ENCODE measurements at regions not wholly inside any gene's neighbourhood (a gene's known extent, or its start where the extent isn't known, plus 50 kb on each side); places are given as distances from the start of the nearest gene placed in this dataset.
"Not testable (repeated sequence)": the region's sequence is repeated elsewhere in the genome, so short reads cannot be mapped to it uniquely, and the experiment has no call there.

DNA sequence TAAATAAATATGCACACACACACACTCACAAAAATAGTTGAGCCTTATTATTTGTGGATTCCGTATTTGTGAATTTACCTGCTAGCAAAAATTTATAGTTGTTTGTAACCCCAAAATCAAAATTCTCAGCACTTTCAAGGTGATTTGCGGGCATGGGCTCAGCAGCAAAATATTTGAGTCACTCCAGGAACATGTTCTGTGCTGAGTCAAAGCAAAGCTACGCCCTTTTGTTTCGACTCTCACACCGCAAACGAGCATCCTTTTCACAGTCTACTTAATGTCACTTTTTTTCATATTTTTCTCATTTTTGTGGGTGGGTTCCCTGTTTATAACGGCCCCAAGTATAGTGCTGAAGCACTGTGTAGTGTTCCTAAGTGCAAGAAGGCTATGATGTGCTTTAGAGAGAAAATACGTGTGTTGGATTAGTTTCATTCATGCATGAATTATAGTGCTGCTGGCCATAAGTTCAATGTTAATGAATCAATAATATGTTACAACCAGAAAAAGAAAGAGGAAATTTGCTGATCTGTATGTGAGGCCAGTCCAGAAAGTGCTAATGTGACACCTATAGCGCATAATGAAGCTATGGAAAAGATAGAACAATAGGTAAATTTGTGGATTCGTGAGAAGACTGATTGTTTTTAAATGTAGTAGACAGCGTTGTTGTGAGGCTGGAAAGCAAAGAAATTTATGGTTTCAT is 723.2 kb upstream of the AGA start:
- no peak for DNase-seq (ENCODE audit: low read depth)

DNA sequence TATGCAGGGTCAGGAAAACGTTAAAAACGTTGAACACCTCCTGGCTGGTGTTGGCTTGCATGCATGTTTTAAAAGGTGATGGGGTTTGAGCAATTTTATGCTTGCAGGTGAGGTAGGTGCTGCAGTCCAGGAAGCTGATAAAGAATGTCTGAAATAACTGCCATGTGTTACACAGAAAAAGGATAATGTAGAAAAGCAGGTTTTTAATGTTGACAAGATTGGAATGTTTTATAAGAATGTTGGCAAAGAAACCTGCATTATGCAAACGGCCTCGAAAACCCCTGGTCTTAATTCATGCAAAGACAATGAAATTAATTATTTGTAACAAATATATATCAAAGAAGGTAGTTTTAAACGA is 723.7 kb upstream of the AGA start:
- no peak for DNase-seq (ENCODE audit: low read depth)

DNA sequence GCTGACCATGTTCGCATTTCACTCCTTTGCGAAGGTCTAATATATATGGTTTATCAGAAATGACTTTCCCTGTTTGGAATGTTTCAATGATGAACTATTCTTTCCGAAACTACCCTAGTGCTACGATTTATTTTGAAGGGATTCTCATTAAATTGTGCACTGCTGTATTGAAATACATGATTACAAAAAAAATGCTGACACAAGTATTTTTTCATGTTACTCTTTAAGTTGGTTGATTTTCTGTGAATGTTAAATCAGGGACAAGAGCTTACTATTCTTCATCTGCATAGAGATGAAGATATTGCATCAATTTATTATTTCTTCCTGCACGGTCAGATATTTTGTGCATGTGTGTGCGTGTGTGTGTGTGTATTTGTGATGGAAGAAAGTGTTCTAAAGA is 731.5 kb upstream of the AGA start:
- DNase-seq (ENCODE audit: low read depth), result no peak

DNA sequence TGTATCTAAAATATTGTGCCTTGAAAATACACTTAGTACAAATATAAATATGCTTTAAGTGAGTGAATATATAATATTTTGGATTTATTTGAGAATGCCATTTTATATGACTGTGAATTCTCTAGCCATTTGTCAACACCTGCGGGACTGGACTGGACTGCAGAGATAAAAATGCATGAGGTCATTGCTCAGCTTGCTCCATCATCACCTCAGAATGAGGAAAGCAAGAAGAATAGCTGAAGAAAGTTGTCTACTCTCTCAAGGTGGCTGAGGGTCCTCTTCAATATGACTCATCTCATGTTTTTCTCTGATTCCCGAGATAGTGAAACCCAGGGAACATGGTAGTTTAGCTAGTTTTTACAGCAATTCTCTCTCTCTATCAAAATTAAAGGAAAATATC is 732.5 kb upstream of the AGA start:
- DNase-seq (ENCODE audit: low read depth), result no peak

DNA sequence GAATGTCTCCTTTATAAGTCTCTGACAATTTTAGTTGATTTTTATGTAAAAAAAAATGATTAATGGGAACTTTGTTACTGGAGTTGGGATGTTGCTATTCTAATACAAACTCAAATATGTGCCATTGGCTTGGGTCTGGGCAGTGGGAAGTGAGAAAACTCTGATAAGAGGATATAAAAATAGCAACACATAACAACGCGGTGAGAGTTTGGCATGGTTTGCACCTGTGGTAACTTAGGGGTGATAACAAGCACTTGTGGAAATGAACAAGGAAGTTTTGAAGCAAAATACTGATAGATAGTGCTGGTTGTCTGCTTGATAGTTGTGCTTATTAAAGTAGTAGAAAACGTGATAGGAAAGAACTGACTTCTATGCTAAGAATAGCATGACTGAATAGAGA is 743.3 kb upstream of the AGA start:
- DNase-seq (ENCODE audit: low read depth), result no peak

DNA sequence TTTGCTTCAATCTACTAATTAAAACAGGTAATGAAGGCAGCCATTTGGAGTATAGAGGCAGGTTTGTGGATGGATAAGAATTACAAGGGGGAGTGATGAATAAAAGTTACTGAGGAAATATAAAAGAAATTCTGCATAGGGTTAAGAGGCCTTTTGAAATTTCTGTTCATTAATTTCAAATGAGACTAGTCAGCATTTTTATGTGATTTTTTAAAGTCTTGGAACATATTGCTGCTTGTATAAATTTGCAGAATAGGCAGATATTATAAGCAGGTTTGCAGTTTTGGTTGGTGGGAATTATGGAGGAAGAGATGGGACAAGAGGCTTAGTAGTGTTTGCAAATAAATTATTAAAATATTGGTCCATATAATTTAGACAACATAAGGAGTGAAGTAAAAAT is 750.4 kb upstream of the AGA start:
- DNase-seq (ENCODE audit: low read depth), result no peak

DNA sequence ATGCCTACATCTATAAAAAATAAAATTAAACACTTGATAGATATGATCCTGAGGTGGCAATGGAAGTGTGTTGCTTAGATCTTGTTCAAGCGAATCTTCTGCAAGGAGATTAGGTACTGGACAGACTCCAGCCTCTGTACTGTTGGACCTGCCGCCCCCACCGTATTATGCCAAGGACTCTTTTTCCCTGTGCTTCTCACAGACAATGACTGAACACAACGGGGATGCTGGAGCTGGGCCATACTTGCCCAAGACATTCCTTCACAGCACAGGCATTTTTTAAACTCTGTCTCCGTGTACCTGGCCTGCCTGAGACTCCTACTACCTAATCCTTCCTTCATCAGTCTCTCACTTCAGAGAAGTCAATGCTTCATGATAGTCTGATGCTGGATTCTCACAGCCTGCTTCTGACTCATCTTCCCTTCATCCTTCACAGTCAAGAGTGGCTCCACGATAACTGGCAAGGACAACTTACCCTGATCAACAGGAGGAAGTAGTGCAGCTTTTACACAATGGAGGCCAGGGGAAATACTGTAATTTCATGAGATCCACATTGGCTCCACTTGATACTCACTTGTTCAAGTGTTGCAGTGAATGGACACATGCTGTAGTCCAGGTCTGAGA is 754.6 kb upstream of the AGA start:
- DNase-seq (ENCODE audit: low read depth), result no peak

DNA sequence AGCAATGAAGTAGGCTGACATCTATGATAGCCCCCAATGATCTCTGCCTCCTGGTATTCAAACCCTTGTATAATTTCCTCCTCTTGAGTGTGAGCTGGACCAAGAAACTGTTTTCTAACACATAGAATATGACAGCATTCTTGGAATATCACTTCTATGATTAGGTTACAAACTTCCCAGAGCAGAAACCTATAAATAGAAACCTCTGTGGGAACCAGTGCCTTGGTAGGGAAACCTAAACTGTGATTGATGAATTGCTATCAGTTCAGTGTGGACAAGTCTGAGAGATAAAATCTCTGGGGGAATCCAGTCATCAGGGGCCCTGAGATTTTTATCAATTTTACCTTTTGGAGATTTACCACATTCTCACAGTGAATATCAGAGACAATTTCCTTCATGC is 756.5 kb upstream of the AGA start:
- no peak for DNase-seq (ENCODE audit: low read depth)

DNA sequence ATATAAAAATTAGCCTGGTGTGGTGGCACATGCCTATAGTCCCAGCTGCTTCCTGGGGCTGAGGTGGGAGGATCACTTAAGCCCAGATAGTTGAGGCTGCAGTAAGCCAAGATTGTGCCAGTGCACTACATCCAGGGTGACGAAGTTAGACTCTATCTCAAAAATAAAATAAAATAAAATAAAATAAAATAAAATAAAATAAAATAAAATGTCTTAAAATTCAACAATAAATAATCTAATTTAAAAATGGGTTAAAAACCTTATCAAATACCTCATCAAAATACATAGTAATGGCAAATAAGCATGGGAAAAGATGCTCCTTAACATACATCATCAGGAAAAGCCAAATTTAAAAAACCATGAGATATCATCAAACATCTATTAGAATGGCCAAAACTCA is 760.2 kb upstream of the AGA start:
- no peak for DNase-seq (ENCODE audit: low read depth)

DNA sequence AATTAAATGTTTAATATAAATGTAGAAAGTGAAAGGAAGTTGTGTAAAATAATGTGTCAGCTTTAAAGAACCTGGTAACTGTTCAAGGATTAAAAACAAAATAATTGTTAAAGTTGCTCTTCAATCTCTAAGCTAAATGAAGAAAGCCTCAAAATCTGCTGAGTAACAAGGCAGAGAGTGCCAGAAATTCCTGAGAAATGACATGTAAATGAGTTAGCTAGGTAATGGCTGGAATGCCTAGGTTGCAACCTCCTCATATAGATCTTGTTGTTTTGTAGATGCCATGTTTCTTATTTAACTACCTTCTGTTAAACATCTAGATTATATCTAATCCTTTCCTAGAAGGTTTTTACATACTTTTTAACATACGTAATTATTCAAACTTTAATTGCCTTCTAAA is 763.6 kb upstream of the AGA start:
- DNase-seq (ENCODE audit: low read depth), result no peak

DNA sequence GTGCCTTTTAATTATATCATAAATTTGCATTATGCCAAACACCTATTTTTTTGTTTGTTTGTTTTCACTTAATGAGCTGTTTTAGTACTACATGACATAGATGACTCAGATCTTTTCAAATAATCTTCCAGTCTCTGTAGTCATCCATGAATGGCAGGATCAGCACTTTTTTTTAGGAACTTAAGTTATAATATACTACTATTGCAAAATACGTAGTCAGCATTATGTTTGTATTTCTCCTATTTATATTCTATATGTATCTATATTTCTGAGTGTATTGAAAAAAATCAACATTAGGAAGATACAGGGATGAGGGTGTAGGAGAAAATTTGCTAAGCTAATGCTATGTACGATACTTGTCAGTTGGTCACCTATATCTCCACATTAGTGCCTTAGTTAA is 773.1 kb upstream of the AGA start:
- no peak for DNase-seq (ENCODE audit: low read depth)

DNA sequence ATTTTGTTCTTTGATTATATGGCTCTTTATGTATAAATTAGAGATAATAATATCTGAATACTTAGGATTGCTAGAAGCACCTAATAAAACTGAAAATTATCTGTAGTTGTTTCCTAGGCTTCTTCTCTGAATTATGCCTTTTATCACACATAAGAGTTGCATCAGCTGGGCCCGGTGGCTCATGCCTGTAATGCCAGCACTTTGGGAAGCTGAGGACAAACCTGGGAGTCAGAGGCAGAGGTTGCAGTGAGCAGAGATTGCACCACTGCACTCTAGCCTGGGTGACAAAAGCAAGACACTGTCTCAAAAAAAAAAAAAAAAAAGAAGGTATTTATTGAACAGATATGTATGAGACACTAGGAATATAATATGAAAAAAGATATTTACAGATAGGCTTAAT is 773.5 kb upstream of the AGA start:
- no peak for DNase-seq (ENCODE audit: low read depth)

DNA sequence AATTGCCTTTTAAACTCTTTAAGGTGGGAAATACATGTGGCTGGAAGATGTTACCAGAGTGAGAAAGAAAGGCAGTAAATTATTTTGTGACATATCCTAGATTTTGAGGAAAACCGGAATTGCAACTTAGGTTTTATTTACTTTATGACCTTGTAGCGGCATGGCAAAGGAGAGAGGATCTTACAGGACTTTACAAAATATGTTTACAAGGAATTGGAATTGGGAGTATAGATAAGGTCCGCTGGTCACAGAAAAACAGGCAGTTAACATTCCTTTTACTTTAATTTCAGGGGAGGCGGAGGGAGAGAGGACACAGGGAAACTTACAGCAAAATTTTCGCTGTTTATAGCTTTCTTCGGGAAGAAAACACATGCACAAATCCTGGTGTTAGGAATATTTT is 784.2 kb upstream of the AGA start:
- not testable (repeated sequence) for DNase-seq (ENCODE audit: low read depth)

DNA sequence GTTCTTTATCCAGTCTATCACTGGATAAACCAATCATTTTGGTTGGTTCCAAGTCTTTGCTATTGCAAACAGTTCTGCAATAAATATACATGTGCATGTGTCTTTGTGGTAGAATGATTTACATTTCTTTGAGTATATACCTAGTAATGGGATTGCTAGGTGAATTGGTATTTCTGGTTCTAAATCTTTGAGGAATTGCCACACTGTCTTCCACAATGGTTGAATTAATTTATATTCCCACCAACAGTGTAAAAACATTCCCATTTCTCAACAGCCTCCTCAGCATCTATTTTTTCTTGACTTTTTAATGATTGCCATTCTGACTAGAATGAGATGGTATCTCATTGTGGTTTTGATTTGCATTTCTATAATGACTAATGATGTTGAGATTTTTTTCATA is 791.7 kb upstream of the AGA start:
- DNase-seq (ENCODE audit: low read depth), result no peak

DNA sequence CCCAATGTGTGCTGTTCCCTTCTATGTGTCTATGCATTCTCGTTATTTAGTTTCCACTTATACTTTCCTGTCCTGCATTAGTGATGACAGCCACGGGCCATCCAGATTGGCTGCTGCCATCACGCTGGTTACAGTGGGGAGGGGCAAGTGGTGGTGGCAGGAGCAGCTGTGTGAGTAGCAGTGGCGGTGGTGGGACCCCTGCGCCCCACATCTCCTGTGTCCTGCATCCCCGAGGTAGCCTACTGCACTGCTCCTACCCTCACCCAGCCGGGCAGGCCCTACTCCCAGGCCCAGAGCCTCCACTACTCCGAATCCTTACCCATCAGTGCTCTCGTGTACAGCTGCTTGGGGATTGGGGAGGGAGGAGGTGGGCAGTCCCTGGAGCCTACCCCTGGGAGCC is 798.7 kb upstream of the AGA start:
- DNase-seq (ENCODE audit: low read depth), result no peak

DNA sequence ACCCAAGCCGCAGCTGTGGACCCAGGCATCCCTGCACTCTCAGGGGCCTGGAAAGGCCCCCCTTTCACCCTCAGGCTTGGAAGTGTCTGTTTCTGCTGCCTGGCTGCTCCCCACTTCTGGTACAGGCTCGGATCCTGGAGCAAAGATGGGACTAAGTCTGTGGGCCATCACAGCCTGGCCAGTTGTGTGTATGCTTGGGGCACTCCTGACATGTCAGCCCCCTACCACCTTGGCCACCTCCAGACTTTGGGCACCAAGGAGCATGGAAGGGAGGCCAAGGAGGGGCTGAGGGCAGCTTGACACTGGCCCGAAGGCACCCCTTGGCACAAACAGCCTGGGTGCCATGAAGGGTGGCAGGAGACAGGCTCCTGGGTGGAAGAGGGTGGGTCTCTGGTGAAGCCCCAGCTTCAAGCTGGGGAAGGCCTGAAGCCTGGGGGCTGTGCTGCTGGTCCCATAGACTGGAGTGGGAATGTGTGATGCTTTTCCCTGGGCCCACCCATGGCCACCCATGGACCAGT is 799.4 kb upstream of the AGA start:
- no peak for DNase-seq (ENCODE audit: low read depth)

DNA sequence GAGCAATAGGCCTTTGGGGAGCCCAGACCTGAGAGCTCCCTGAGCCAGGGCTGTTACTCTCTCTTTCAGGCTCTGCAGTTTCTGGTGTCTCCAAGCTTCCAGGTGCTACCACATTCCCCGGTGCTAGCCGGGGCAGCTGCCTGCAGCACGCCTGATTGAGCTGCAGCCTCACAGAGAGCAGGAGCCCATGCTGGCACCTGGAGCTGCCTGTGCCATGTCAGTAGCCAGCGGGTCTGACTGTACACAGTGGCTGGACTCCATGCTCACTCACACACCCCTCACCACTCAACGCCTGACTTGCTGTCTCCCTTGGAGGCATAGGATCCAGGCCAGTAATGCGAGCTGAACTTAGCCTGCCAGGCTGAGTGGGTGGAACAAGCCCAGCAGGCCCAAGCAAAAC is 800.4 kb upstream of the AGA start:
- DNase-seq (ENCODE audit: low read depth), result no peak

DNA sequence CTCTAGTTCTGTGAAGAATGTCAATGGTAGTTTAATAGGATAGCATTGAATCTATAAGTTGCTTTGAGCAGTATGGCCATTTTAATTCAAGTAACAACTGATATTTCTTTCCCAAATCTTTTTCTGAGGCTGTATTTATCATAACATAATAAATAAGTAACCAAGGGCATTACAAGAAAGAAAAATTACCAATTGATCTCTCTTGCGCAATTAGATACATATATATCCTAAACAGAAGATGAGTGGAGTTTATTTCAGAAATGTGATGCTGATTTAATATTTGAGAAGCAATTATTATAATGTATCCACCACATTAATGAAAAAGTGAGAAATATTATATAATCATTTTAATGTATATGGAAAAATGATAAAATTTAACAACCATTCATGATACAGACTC is 802.5 kb upstream of the AGA start:
- DNase-seq (ENCODE audit: low read depth), result no peak

DNA sequence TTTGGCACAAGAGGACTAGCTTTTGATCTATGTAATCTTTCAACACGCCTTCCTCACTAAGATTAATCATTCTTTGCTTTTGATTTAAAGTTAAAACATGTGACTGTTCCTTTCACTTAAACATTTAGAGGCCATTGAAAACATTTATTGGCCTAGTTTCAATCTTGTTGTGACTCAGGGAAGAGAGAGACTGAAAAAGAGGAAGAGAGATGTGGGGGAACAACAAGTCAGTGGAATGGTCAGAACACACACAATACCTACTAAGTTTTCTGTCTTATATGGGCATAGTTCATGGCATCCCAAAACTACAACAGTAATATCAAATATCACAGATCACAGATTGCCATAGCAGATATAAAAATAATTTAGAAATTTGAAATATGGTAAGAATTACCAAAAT is 812.9 kb upstream of the AGA start:
- no peak for DNase-seq (ENCODE audit: low read depth)

DNA sequence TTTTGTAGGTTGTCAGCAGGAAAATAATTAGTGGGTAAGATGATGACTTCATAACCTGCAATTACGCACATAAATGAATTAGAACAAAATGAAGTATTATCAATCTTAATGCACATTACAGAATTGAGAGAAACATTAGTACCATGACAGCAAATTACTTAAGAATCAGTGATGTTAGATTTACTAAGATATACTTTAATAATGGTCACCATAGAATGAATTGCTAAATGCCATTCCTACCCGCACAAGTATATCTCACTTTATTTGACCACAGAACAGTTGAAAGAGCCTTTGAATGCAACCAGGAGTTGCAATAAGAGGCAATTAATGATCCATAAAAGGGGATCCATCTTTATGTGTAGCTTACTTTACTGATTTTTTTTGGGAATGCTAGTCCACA is 816.4 kb upstream of the AGA start:
- DNase-seq (ENCODE audit: low read depth), result no peak

DNA sequence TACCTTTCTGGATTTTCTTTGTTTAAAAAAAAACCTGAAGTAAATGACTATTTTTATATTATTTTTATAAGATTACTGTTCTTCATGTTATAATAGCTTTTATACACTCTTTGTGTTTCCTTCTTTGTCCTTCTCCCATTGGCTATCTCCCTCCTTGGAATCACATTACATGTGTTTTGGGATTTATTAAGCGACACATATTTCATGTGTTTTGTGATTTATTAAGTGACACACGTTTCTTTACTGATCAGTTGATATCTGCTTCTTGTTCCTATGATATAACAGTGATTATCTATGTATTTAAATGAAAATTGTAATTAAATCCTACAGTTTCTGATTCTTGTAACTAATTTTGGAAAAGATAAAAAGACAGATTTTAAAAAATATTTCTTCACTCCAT is 817.3 kb upstream of the AGA start:
- no peak for DNase-seq (ENCODE audit: low read depth)

DNA sequence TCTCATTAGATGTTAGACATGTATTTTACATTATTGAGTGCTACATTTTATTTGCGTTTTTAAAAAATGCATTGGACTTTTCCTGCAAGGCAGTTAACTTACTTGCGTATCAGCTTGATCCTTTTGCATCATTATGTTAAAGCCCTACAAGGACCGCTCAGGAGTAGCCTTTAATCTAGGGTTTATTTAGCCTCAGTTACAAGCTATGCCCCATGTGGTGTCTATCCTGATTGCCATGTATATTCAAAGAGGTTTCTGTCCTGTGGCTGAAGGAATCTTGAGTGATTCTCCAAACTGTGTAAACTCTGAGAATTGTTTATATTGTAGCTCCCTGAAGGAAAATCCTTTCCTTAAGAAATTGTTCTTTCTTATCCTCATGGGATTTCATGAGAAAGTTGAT is 821.8 kb upstream of the AGA start:
- DNase-seq (ENCODE audit: low read depth), result no peak

DNA sequence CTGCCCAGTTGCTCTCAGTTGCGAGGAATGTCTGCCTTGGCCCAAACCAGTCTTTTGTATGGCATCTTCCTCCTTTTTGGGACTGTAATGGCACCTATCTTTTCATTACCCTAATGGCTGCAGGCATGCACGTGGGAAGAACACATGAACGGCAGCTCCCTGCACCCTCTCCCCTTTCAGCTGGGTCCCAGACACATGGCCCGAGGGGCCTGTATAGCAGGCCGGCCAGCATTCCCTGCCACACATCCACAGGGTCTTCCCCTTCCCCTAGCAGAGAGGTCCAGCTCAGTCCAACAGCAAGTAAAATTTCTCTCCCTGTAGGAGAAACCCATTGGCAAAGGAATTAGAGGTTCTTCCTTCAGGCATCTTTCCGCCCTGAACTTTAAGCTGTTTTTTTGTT is 829.1 kb upstream of the AGA start:
- DNase-seq (ENCODE audit: low read depth), result no peak

DNA sequence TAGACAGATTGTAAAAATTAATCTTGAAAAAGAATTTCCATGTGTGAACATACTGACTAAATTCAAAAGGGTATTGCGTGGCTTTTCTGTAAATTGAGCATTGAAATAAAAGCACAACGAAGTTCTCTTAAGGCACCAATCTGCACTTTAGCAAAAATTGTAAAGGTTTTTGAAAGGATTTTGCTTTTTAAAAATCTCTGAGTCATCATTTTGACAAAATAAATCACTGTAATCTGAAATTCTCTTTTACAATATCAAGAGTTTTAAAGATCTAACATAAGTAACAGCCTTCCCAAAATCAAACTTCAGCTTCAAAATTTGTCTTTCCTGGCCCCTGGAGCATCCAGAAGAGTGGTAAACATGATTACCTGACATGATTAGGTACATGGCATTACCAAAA is 830.9 kb upstream of the AGA start:
- DNase-seq (ENCODE audit: low read depth), result no peak
